NCI-H1694 (cell line): ENCODE measurements at regions not wholly inside any gene's neighbourhood (a gene's known extent, or its start where the extent isn't known, plus 50 kb on each side); places are given as distances from the start of the nearest gene placed in this dataset.
"Not testable (repeated sequence)": the region's sequence is repeated elsewhere in the genome, so short reads cannot be mapped to it uniquely, and the experiment has no call there.

ENCODE experiments used
- DNase-seq: peaks from one replicate; lab custom pipeline; 2025; lab: John Stamatoyannopoulos, UW

DNA sequence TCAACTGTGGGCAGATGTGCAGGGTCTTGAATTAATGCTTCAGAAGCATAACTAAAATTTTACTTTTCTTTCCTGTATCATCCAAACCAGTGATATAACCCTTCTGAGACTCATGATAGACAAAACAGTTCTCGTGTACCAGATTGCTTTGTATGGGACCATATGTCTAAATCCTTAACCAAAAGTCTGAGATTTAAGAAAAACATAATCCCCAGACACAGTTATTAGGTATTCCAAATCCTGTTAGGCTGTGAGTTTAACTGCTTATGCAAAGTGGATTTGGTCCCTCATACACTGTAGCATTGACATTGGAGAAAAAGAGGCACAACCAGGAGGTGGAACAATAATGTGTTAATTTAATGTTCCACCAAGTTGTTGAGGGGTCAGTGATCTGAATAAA lies 235.0 kb downstream of the PMAIP1 start:
- no peak for DNase-seq

DNA sequence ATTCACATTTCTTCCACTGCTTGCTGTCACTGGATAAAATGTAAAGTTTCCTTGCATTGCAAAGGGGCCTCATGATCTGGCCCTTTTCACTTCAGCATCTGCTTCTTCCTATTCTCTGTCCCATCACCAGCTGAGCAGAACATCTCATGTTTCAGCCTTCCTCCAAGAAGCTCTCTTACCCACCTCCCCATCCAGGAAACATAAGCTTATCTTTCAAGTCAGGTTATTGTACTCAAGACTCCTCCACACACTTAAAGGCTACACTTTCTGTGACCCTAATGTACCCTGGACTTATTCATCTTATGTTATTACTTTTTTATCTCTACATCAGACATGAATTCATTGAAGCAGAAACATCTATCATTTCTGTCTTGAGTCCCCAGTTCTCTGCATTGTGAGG lies 230.5 kb downstream of the PMAIP1 start:
- DNase-seq, result no peak

DNA sequence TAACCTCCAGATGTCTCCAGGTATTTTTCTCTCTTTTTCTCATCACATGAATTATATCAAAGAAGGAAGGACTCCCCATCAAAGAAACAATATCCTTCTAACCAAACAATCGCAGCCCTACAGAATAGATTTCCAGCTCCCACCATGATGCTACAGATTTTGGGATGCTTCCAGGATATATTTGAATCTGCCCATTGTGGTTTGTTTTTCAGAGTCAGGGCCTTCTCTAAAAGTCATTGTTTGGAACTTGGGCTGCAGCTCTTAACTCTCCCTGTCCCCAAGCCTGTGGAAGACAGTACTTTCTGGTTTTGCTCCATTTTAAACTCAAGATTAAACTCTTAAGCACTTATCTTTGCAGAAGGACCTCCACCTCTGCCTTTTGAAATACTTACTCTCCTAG lies 223.2 kb downstream of the PMAIP1 start:
- no peak for DNase-seq

DNA sequence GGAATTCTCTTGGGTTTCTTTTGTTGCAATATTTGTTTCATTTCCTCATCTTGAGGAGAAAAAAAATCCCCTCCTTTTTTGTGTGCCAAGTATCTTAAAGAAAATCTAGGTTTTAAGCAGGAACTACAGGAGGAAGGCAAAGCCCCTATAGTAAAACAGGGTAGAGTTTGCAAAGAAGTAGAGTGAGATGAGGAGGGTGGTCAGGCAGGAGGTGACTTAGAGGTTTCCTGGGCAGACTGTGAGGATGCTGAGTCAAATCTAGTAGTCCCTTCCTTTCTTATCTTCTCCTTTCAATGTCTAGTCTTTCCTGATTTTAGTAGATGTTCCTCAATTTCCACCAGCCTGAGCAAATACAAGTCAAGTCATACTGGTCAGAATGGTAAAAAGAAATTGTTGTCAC lies 222.5 kb downstream of the PMAIP1 start:
- DNase-seq, result no peak

DNA sequence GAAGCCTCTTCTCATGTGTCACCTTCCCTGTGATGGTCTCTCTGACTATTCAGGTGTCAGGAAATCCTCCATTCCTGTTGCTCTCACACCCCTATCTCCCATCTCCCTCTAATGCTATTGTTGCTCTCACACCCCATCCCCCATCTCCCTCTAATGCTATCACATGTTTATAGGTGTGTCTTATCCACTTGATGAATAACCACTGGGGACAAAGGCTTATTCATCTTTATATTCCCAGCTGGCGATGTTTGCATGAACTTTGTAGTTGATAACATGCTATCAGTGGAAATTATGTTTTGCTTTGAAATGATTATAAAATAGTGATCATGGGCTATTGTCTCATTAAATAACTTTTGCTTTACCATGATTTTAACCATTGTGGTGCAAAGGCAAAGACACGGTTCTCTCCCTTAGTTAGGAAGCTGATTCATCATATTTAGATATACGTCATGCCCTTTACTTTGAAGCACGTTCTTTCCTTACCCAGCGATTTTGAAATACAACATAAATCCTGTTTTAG lies 220.5 kb downstream of the PMAIP1 start:
- DNase-seq, result no peak

DNA sequence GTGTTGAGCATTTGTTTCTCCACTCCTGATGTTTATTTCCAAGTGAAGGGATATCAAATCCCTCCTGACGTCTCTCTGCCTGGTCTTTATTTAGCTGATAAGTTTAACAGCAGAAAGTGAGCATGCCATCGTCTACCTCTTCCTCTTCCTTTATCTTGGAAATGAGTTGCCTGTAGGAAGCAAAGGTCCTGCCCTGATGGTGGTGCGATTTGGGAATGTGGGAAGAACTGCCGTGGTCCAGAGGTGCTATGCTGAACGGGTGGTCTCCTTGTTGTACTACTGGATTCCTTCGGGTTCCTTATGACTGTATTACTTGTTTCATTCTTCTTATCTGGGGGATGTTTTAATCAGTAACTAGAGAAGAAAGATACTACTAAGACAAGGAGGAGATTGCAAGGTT lies 217.5 kb downstream of the PMAIP1 start:
- no peak for DNase-seq

DNA sequence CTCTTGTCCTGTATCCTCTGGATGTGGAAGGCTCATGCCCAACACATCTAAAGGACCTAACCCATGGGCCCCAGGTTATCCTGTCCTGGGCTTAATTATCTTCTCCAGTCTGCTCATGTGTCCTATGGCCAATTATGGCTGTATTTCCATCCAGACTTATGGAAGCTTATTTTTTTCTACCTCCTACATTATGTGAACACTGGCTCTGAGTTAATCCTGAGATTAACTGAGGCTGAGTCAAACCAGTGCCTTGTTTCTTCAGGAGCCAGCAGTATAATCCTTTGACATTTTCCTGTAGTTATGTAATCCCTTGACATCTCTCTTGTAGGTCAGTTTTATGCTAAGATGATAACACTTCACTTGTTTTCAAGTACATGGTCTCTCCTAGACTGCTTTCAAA lies 213.6 kb downstream of the PMAIP1 start:
- DNase-seq, result no peak

DNA sequence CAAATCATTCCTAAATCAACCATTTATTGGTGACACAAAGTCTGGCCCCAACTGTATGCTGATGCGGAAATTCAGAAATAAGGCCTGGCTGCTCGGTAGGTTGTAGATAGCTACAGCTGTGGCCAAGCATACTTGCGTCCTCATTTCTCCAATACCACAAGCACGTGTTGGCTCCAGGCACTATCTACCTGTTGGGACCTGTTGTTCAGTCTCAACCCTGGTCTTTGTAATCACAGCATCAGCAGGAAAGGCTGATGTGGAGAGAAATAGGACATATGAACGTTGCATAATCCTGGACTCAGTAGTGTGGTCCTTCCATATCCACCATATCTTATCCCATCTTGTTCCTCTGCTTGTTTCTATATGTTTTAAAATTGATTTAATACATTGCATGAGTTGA lies 212.6 kb downstream of the PMAIP1 start:
- DNase-seq, result no peak

DNA sequence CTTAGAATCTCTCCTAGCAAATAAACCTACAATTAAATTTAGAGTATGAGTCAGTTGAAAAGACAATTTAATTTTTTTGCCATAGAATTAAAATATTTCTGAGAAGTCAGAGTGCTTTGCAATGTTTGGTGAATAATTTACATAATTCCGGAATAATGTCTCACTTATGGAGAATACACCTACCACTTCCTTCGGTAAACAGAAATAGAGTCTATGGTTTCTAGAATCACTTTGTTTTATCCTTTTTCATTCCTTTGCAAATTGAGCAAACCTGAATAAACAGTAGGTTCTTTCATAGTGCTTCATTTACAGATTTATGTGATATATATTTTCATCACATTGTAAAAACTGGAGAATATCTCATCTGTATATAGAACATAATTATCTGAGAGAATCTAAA lies 211.7 kb downstream of the PMAIP1 start:
- DNase-seq, result no peak

DNA sequence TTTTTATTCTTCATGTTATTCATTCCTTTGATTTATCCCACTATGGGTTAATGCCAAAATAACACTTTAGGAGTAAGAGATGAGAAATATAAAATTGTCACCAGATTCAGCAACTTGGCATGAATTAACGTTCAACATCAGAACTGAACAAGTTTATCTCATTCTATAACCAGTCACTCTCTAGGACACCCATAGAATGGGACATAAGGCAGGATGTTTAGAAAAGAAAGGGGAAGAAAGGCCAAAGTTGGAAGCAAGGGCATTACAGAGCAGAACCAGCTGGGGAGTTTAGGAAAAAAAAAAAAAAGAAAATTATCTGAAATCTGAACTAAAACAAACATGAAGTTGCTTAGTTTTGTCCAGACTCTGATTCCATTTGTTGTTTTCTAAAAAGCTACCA lies 211.0 kb downstream of the PMAIP1 start:
- no peak for DNase-seq

DNA sequence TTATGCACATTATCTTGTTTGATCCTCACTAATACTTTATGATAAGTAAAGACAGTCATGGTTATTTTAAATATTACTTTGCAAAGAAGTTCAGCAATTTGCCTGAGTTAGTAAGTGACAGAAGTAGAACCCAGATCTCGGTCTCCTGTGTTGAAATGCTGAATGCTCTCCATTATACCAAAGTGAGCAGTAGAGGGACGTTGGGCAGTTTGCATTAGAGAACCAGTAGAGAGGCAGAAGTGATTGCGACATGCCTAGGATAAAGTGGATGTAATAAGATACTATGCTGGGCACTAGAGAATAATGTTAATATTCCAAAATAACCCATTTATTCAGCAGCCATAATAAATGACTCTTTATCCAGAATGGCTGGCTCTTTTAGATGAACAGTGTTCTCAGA lies 201.0 kb downstream of the PMAIP1 start:
- DNase-seq, result no peak

DNA sequence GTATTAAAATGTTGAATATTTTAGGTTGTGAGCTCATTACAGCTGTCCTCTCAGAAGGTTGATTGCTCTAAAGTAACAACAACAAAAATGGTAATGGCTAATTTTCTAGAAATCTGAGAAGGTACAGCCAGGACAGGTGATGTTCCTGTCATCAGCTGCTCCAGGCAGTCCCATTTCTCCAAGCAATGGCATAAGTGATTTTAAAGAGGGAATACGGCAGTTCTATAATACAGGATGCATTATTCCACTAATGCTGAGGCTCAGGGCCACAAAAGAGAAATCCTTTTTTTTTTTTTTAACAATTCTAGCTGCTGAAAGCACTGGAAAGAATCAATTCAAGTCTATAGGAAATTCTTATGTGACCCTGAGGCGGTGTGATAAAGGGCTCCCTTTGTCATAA lies 199.9 kb downstream of the PMAIP1 start:
- DNase-seq, result no peak

DNA sequence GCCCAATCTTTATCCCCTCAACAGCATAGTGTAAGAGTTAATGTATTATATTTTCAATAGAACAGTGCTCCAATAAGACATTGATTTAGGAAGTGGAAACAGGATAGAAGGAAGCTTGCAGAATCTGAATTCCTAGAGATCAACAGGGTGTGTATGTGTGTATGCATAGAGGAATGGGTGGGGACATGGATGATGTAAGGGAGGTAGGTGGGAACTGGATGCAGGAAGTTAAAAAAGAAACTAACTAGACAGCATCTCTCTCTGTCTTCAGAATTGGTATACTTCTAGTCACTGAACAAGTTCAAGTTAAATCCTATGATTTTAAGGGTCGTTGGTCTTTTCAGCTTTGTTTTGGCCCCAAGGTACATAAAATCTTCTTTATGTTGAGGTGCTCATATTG lies 196.6 kb downstream of the PMAIP1 start:
- no peak for DNase-seq

DNA sequence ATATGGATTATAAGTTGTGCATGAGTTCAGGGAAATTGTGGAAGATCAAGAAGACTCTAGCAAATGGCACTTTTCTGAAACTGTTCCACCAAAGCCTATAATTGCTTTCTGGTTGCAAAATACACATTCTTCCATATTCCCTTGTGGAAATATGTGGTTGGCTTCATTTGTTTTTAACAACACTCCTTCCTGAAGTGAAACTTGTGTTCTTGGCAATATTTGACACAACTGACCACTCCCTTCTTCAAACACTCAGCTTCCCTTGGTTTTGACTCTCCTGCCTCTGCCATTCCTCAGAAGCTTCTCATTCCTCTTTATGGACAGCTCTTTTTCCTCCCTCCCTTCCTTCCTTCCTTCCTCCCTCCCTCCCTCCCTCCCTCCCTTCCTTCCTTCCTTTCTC lies 192.3 kb downstream of the PMAIP1 start:
- no peak for DNase-seq

DNA sequence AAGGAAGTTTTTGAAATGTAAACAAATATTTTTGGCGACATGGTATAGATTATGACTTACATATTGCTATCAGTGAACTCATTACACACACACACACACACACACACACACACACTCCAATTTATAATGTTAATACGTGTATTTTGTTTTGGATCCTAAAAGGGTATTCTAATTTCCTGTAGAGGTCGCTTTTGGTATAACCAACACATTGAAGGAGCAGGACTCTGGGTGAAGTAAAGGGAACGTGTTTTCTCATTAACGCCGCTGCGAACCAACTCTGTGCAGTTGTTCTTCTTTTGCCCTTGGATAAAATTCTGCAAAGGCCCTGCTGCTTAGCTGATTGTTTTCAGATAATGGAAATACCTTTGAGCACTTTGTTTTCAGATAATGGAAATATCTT lies 190.4 kb downstream of the PMAIP1 start:
- no peak for DNase-seq

DNA sequence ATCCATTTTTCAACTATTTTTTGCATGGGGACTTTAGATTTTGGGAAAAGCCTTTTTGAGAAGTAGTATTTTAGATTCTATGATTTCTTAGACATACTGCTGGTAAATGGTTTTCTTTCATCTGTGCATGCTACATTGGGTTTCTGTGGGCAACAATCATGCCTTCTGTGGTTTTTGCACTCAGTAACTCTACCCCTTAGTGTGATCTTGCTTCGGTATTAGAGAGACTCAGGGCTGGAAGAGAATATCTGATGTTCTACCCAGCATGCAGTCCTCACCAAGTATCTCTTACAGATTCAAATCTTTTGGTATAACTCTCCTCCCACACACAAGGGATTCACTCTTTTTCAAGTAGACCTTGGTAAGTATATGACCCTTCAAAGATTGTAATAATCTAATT lies 183.0 kb downstream of the PMAIP1 start:
- DNase-seq, result no peak

DNA sequence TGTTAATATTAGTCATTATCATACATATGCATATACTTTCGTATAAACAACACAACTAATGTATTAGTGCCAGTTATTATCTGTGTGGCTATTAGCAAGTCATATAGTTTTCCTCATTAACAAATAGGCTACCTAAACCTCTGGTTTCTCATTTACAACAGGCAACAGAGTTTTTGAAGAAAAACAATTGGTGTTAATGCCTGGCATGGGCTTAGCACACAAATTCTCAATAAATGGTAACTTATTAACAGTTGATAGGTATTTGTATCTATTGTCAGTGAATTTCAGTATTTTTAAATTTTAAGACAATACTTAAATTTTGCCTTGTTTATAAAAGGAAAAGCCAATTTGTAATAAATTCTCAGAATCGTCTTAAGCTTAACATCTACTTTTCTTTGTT lies 182.5 kb downstream of the PMAIP1 start:
- no peak for DNase-seq

DNA sequence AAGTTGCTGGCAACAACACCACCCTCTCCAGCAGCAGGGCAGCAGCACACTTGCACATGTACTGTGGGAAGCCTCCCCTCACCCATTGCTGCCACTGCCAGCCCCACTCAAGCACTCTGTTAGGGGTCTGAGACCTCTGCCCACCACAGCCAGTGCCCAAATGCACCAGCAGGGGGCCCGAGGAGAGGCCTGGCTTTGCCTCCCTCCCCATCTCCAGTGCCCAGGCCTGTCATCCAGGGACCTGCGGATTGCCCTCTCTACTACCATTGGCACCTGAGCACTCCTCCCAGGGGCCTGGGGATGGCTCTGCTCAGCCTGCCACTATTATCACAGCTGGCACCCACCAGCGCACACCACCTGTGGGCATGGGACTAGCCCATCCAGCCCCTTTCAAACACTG lies 175.7 kb downstream of the PMAIP1 start:
- no peak for DNase-seq

DNA sequence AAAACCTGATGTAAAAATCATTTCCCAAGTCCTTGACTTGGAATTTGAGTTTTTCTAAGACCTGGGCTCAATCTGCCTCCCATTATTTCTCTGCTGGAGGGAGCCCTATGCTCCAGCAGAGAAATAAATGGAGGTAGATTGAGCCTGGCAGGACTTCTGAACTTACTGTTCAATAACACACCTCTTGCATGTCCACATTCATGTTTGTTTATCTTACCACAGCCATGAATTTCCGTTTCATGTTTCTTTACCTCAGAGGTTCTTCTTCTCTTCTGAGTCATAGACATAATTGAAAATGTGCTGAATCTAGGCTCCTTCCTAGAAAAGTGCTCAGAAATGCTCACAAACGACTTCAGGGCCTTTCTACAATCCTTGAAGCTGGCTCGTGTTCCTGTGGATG lies 170.8 kb downstream of the PMAIP1 start:
- DNase-seq, result no peak

DNA sequence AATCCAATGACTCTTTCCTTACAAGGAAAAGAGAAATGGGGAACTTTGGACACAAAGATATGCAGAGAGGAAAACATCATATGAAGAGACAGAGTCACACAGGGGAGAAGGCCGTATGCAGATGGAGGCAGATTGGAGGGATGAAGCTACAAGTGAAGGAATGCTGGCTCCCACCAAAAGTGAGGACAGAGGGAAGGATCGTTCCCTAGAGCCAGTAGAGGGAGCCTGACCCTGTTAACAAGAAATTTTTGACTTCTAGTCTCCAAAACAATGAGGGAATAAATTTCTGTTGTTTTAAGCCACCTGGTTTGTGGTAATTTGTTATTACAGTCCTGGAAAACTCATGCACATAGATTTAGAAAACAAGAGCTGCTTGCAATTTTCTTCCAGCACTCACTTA lies 169.3 kb downstream of the PMAIP1 start:
- DNase-seq, result no peak

DNA sequence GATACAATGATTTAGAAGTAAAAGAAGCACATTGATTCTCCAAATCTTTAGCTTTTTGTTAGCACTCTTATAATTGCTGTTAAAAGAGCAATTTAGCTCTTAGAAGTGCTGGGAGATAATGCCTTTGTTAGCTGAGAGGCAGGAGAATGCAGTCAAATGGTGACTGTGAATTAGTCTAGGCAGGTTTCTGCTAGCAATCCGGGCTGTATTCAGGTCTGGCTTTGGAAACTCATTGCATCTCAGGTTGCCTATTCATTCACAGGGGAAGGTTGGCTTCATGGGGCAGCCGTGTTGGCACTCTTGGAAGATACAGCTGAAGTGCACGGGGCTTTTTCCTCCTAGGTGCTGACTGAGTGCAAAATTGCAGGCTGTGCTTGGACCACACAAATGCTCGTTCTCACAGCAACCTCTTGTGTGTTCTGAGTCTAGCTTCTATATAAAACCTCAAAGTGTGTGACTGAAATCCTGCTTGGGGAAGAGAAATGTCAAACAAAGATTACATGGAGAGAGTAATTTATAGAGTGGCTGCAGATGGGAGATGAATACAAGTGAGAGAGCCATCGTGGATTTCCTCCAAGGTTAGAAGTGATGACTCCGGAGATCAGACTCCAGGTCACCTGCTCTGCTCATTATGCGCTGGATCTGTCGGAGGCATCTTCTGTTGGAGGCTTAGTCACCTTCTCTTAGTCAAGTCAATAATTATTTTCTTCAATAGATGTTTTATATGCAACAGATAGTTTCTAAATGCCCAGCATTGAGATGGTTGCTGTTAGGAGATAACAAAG lies 167.8 kb downstream of the PMAIP1 start:
- no peak for DNase-seq

DNA sequence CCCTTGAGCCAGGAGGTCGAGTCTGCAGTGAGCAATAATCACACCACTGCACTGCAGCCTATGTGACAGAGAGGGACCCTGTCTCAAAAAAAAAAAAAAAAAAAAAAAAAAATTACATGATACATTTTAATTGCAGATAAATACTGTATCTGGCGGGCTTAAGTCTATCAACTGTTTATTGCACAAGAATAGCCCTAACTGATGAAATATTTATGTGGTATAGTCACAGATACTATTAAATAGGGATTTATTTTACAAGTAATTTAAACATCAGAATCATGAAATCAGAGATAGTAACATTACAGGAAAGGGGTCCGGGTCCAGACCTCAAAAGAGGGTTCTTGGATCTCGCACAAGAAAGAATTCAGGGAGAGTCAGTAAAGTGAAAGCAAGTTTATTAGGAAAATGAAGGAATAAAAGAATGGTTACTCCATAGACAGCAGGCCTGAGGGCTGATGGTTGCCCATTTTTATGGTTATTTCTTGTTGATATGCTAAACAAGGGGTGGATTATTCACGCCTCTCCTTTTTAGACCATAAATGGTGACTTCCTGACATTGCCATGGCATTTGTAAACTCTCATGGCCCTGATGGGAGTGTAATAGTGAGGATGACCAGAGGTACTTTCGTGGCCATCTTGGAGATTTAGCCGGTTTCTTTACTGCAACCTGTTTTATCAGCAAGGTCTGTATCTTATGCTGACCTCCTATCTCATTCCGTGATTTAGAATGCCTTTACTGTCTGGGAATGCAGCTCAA lies 166.6 kb downstream of the PMAIP1 start:
- no peak for DNase-seq

DNA sequence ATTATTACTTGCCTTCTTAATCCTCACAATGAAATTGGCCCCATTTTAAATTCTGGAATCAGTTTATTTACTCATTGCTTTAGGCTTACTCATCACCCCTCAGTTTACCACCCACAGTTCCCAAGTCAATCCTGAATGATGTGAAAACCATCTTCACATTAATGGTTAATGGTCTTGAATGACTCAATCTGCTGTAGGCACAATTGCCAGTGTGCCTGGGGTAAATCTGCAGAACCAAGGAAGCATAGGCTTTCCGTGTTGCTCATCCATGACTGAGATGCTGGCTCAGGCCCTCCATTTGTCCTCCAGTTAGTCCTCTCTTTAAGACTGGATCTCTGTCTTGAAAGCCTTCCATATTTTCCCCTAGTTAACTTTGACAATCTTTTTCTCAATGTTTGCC lies 164.5 kb downstream of the PMAIP1 start:
- no peak for DNase-seq

DNA sequence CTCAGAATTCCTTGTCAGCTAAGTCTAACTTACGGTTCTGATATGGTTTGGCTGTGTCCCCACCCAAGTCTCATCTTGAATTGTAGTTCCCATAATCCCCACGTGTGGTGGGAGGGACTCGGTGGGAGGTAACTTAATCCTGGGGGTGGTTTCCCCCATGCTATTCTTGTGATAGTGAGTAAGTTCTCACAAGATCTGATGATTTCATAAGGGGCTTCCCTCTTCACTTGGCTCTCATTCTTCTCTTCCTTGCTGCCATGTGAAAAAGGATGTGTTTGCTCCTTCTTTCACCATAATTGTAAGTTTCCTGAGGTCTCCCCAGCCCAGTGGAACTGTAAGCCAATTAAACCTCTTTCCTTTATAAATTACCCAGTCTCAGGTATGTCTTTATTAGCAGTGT lies 163.0 kb downstream of the PMAIP1 start:
- DNase-seq, result not testable (repeated sequence)
